ENCODE measurements at regions not wholly inside any gene's neighbourhood (a gene's known extent, or its start where the extent isn't known, plus 50 kb on each side); places are given as distances from the start of the nearest gene placed in this dataset.

- Mint-ChIP-seq H3K27me3 (ENCODE audit: insufficient read depth) (peaks cover 58% of the 10 kb centered on the region), H3K4me3 (no peak overlapping the region)
- WGBS, 2 experiments (ENCODE audit: insufficient coverage in 1 of 2, insufficient read length in 1 of 2) = 92 to 93% methylated on average over 20 to 33 of the region's 33 CpGs
Measured at GRCh38 chr2:126771501-126772195, 115.7 kb downstream of the GYPC start.

GRCh38 chr2:126774290-126774689 is 118.3 kb downstream of the GYPC start:
- Mint-ChIP-seq H3K4me3 (no peak overlapping the region), H3K27me3 (ENCODE audit: insufficient read depth) (peaks cover 47% of the 10 kb centered on the region), H3K36me3 (ENCODE audit: low read depth) (no peaks in the 10 kb centered on the region), H3K9me3 (no peaks in the 10 kb centered on the region), H3K4me1 (peaks cover 11% of the 10 kb centered on the region), H3K27ac (no peak overlapping the region)
- no peaks in the 10 kb centered on the region for H3K36me3 ChIP-seq (ENCODE audit: control insufficient read depth, insufficient read depth, low read length)
- H3K4me3 ChIP-seq (ENCODE audit: low read length) = no peak overlapping the region
- no peak for DNase-seq
- peaks cover 20% of the 10 kb centered on the region for H3K27me3 ChIP-seq (ENCODE audit: control insufficient read depth, insufficient read depth, low read length, poor library complexity, severe bottlenecking)
- H3K9ac ChIP-seq (ENCODE audit: extremely low read depth, low read length, poor library complexity, severe bottlenecking) = no peak overlapping the region
- TF ChIP-seq, protein P1, sequence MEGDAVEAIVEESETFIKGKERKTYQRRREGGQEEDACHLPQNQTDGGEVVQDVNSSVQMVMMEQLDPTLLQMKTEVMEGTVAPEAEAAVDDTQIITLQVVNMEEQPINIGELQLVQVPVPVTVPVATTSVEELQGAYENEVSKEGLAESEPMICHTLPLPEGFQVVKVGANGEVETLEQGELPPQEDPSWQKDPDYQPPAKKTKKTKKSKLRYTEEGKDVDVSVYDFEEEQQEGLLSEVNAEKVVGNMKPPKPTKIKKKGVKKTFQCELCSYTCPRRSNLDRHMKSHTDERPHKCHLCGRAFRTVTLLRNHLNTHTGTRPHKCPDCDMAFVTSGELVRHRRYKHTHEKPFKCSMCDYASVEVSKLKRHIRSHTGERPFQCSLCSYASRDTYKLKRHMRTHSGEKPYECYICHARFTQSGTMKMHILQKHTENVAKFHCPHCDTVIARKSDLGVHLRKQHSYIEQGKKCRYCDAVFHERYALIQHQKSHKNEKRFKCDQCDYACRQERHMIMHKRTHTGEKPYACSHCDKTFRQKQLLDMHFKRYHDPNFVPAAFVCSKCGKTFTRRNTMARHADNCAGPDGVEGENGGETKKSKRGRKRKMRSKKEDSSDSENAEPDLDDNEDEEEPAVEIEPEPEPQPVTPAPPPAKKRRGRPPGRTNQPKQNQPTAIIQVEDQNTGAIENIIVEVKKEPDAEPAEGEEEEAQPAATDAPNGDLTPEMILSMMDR (conservative IDR thresholded peaks at IDR 0.05) = no peak
- no peaks in the 10 kb centered on the region for H3K9me3 ChIP-seq (ENCODE audit: control insufficient read depth, low read length)
- 93% methylated on average over 6 of the region's 6 CpGs; no CpG with 5 or more reads in 1 of the 2 experiments for WGBS, 2 experiments (ENCODE audit: insufficient coverage in 1 of 2, insufficient read length in 1 of 2)
- no peak overlapping the region for H3K27ac ChIP-seq (ENCODE audit: low read depth, low read length)
- peaks cover 9% of the 10 kb centered on the region for H3K4me1 ChIP-seq (ENCODE audit: control insufficient read depth, insufficient read depth, low read length)

More at GRCh38 chr2:126771501-126772195, 115.7 kb downstream of the GYPC start:
- no peak overlapping the region for H3K9ac ChIP-seq (ENCODE audit: extremely low read depth, low read length, poor library complexity, severe bottlenecking)
- H3K36me3 Mint-ChIP-seq (ENCODE audit: low read depth) = no peaks in the 10 kb centered on the region
- H3K36me3 ChIP-seq (ENCODE audit: control insufficient read depth, insufficient read depth, low read length) = no peaks in the 10 kb centered on the region
- no peaks in the 10 kb centered on the region for H3K4me1 Mint-ChIP-seq
- TF ChIP-seq, protein P1 (conservative IDR thresholded peaks at IDR 0.05) = no peak
- no peak overlapping the region for H3K27ac ChIP-seq (ENCODE audit: low read depth, low read length)
- no peaks in the 10 kb centered on the region for H3K4me1 ChIP-seq (ENCODE audit: control insufficient read depth, insufficient read depth, low read length)
- peaks cover 20% of the 10 kb centered on the region for H3K27me3 ChIP-seq (ENCODE audit: control insufficient read depth, insufficient read depth, low read length, poor library complexity, severe bottlenecking)
- no peaks in the 10 kb centered on the region for H3K9me3 ChIP-seq (ENCODE audit: control insufficient read depth, low read length)
- no peaks in the 10 kb centered on the region for H3K9me3 Mint-ChIP-seq
- DNase-seq = no peak
- no peak overlapping the region for H3K27ac Mint-ChIP-seq
- no peak overlapping the region for H3K4me3 ChIP-seq (ENCODE audit: low read length)

DNA sequence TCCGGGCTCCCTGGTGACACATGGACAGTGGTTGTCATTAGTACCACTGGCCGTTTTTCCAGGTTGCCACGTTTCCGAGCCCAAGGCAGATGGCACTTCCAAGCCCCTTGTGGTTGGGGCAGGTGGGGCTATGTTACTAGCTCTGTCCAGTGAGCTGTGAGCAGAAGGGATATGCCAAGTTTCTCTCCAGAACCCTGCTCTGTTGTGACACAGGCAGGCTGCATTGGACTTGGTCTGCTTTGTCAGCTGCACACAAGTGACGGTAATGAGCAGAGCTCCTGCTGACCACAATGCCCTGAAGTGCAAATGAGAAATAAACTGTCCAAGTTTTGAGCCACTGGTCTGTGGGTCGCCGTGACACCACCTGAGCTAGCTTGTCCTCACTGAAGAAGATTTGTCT is 118.8 kb downstream of the GYPC start:
- WGBS, 2 experiments (ENCODE audit: insufficient coverage in 1 of 2, insufficient read length in 1 of 2) = 88 to 94% methylated on average over 7 of the region's 7 CpGs
- Mint-ChIP-seq H3K27me3 (ENCODE audit: insufficient read depth) (peaks cover 47% of the 10 kb centered on the region), H3K36me3 (ENCODE audit: low read depth) (no peaks in the 10 kb centered on the region), H3K9me3 (no peaks in the 10 kb centered on the region), H3K27ac (no peak overlapping the region), H3K4me3 (no peak overlapping the region), H3K4me1 (peaks cover 14% of the 10 kb centered on the region)
- Histone ChIP-seq H3K27me3 (ENCODE audit: control insufficient read depth, insufficient read depth, low read length, poor library complexity, severe bottlenecking) (peaks cover 20% of the 10 kb centered on the region), H3K4me3 (ENCODE audit: low read length) (no peak overlapping the region), H3K27ac (ENCODE audit: low read depth, low read length) (no peak overlapping the region), H3K36me3 (ENCODE audit: control insufficient read depth, insufficient read depth, low read length) (no peaks in the 10 kb centered on the region), H3K9ac (ENCODE audit: extremely low read depth, low read length, poor library complexity, severe bottlenecking) (no peak overlapping the region), H3K4me1 (ENCODE audit: control insufficient read depth, insufficient read depth, low read length) (peaks cover 10% of the 10 kb centered on the region), H3K9me3 (ENCODE audit: control insufficient read depth, low read length) (no peaks in the 10 kb centered on the region)
- no peak for DNase-seq
- TF ChIP-seq, protein P1 (conservative IDR thresholded peaks at IDR 0.05) = no peak

Measured in endodermal cell (in vitro differentiated cells).